DOHH2 (cell line): ENCODE measurements at regions not wholly inside any gene's neighbourhood (a gene's known extent, or its start where the extent isn't known, plus 50 kb on each side); places are given as distances from the start of the nearest gene placed in this dataset.

Experiments
- EZH2phosphoT487 ChIP-seq: fragments of 200-600 bp; sonication (generic); IDR thresholded peaks from 2 replicates; pipeline ENCODE4 v1.6.1; 2017; ENCODE audit warnings: borderline replicate concordance, mild to moderate bottlenecking, antibody characterized with exemption, low read length, moderate library complexity, mixed read lengths
- TF ChIP-seq, protein P1 (sequence below): fragments of 200-600 bp; sonication (generic); IDR thresholded peaks from one replicate; pipeline ENCODE4 v1.5.1; 2014; ENCODE audit warnings: antibody characterized with exemption, mild to moderate bottlenecking, low read depth, low read length; ENCODE audit not compliant: poor library complexity, severe bottlenecking

DNA sequence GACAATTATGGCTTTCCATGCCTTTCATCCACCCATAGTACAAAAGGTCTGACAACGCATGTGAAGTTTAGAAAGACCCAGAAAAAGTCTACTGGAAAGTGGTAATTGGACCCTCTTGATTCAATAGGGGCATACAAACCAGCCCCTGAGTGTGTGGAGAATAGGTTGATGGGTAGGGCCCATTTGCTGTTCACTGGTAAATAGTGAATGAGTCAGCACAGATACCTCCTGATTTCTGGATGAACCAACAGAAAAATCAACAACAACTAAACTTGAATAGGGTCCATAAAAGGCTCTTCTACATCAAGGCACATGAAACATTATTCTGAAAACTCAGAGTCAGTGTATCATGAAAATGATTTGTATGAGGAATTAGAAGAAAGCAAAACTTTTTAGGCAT, 235.4 kb upstream of the SLC35B3 start:
- TF ChIP-seq, protein P1, sequence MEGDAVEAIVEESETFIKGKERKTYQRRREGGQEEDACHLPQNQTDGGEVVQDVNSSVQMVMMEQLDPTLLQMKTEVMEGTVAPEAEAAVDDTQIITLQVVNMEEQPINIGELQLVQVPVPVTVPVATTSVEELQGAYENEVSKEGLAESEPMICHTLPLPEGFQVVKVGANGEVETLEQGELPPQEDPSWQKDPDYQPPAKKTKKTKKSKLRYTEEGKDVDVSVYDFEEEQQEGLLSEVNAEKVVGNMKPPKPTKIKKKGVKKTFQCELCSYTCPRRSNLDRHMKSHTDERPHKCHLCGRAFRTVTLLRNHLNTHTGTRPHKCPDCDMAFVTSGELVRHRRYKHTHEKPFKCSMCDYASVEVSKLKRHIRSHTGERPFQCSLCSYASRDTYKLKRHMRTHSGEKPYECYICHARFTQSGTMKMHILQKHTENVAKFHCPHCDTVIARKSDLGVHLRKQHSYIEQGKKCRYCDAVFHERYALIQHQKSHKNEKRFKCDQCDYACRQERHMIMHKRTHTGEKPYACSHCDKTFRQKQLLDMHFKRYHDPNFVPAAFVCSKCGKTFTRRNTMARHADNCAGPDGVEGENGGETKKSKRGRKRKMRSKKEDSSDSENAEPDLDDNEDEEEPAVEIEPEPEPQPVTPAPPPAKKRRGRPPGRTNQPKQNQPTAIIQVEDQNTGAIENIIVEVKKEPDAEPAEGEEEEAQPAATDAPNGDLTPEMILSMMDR: no peak
- TF ChIP-seq EZH2phosphoT487: no peak
